ENCODE measurements at regions not wholly inside any gene's neighbourhood (a gene's known extent, or its start where the extent isn't known, plus 50 kb on each side); places are given as distances from the start of the nearest gene placed in this dataset.

GRCh38 chr2:2892892-2893291 is 484.7 kb downstream of the EIPR1 start:
- TF ChIP-seq POLR2A (IDR thresholded peaks at IDR 0.05; ENCODE audit: low read depth, low read length): no peak
- no peak for TF ChIP-seq EGR1 (IDR thresholded peaks at IDR 0.05; ENCODE audit: borderline replicate concordance in 1 of 2, low read depth in 2 of 2, low read length in 2 of 2)
- TF ChIP-seq ATF3 (IDR thresholded peaks at IDR 0.05; ENCODE audit: borderline replicate concordance, extremely low read depth, low read depth, low read length): no peak
- TF ChIP-seq NFYA (IDR thresholded peaks at IDR 0.05; ENCODE audit: borderline replicate concordance, low read depth, low read length): no peak
- TF ChIP-seq E4F1 (IDR thresholded peaks at IDR 0.05; ENCODE audit: borderline replicate concordance, partially characterized antibody): no peak

Measured in GM12878 (cell line).